ENCODE measurements at regions not wholly inside any gene's neighbourhood (a gene's known extent, or its start where the extent isn't known, plus 50 kb on each side); places are given as distances from the start of the nearest gene placed in this dataset.

DNA sequence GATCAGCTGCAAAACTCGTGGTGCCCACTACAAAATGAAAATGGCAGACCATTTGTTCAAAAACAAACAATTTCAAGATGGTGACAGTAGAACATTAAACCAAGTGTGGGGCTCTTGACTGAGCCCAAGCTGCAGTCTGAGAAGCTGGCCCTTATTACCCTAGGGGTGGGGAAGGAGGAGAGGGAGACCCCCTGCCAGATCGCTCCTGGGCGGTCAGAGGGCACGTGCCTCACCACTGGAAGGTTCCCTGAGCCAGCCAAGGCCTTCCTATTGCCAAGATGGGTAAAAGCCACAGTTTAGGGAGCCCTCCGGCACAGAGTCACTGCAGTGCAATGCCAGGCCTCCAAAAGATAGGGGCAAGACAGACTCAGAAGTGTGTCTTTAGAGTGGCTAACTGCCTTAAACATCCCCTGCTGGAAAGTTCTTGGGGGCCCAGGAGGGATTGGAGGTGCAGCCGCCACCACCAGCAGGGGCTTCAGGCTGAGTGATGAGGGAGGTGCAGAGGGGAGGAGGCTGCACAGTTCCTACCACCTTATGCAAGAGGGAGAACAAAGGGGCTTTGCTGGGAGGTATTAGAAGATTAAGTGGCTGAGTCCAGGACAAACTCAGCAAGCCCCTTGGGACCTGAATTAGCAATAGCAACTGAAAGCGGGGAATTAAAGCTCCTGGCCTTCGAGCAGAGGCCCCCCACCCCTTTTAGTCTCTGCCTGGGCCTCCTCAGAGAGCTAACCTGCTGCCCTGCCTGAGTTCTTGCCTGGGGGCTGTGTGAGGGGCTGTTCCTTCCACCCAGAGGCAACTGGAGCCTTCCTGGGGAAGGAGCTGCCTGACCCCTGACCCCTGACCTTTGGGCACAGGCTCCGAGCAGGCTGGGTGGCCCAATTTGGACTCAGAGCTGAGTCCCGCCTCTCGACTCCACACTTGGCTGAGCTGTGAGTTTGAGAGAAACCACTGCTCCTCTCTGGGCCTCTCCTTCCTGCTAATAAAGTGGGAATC lies 88.4 kb downstream of the VEGFA start:
- Histone ChIP-seq H3K79me1 (ENCODE audit: low read depth, low read length) (no peaks in the 10 kb centered on the region), H3K4ac (ENCODE audit: low read length) (no peak overlapping the region), H3K23ac (ENCODE audit: low read depth, low read length, poor library complexity) (no peak overlapping the region), H3K27me3 (ENCODE audit: control insufficient read depth in 3 of 3, insufficient read depth in 3 of 3, low read depth in 1 of 3, low read length in 3 of 3) (peaks cover 0 to 26% (median 0%) of the 10 kb centered on the region in 3 experiments), H2BK15ac (ENCODE audit: low read length) (peak overlapping the region; percentile 11), H3K4me1 (ENCODE audit: control insufficient read depth in 2 of 2, insufficient read depth in 1 of 2, low read depth in 1 of 2, low read length in 2 of 2) (peaks cover 3 to 28% of the 10 kb centered on the region in 2 donors), H3K18ac (ENCODE audit: low read length) (peak overlapping the region; percentile 76), H3K9me3 (replicated peaks in 1 of 2; ENCODE audit: control insufficient read depth in 2 of 2, insufficient read depth in 1 of 2, low read depth in 1 of 2, low read length in 2 of 2) (peaks cover 0 to 2% of the 10 kb centered on the region in 2 donors), H2BK120ac (ENCODE audit: low read depth, low read length) (no peak overlapping the region), H3K27ac (replicated peaks; ENCODE audit: low read length) (peak overlapping the region; percentile 69), H3K4me2 (ENCODE audit: insufficient read depth, low read length, poor library complexity, severe bottlenecking) (no peak overlapping the region), H4K91ac (ENCODE audit: low read depth, low read length, poor library complexity) (no peak overlapping the region), H2AK5ac (ENCODE audit: low read depth, low read length) (peak overlapping the region; percentile 30), H2AFZ (ENCODE audit: low read length) (no peak overlapping the region), H2BK5ac (ENCODE audit: low read length) (no peak overlapping the region), H3K14ac (ENCODE audit: low read length) (no peak overlapping the region), H2BK12ac (ENCODE audit: low read length) (no peak overlapping the region), H4K8ac (ENCODE audit: low read depth, low read length) (no peak overlapping the region), H3K36me3 (replicated peaks in 1 of 2; ENCODE audit: control insufficient read depth in 2 of 2, insufficient read depth in 2 of 2, low read length in 2 of 2) (no peaks in the 10 kb centered on the region), H3K9ac (ENCODE audit: low read depth, low read length, poor library complexity) (no peak overlapping the region), H3K4me3 (ENCODE audit: low read length in 2 of 2) (no peak overlapping the region)
- DNase-seq (ENCODE audit: low spot score), result peak; percentile 74
- no CpG with 5 or more reads among the region's 11 CpGs for WGBS, 2 donors (ENCODE audit: extremely low coverage in 2 of 2, insufficient read length in 2 of 2, insufficient replicate concordance in 1 of 2)

DNA sequence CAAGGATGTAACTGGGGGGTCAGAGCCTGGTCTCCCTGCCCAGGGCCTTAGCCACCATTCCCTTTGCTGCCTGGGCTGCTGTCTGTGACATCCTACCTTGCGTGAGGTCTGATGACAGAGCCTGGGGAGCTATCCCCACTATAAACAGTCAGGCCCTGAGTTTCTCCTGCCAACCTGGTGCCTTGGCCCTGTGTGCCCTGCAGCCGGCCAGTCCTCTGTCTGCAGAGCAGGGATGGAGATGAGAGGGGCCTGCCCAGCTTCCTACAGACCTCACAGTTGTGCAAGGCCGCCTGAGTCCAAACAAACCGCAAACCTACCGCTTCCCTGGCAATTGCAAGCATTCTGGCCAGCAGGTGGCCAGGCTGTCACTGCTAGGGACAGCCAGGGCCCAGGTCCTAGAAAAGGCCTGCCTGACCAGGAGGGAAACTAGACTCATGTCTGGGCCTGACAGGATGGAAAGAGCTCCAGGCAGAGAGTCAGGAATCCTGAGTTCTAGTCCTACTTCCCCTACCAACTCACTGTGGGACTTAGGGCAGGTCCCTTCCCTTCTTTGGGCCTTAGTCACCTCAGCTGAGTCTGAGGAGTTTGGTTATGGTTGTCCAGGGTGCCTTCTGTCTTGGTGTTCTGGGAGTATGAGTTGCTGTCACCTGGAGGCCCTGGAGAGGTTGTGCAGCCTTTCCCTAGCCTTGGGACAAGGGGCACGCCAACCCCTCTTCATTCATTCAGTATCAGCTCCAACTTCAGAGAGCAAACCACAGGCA lies 86.2 kb downstream of the VEGFA start:
- Histone ChIP-seq H2AK5ac (ENCODE audit: low read depth, low read length) (peak overlapping the region; percentile 20), H3K27me3 (ENCODE audit: control insufficient read depth in 3 of 3, insufficient read depth in 3 of 3, low read depth in 1 of 3, low read length in 3 of 3) (peaks cover 0 to 39% (median 0%) of the 10 kb centered on the region in 3 experiments), H3K79me1 (ENCODE audit: low read depth, low read length) (no peaks in the 10 kb centered on the region), H3K4me1 (ENCODE audit: control insufficient read depth in 2 of 2, insufficient read depth in 1 of 2, low read depth in 1 of 2, low read length in 2 of 2) (peaks cover 3 to 27% of the 10 kb centered on the region in 2 donors), H2BK12ac (ENCODE audit: low read length) (peak overlapping the region; percentile 63), H3K9ac (ENCODE audit: low read depth, low read length, poor library complexity) (no peak overlapping the region), H3K27ac (replicated peaks; ENCODE audit: low read length) (no peak overlapping the region), H4K91ac (ENCODE audit: low read depth, low read length, poor library complexity) (no peak overlapping the region), H3K36me3 (replicated peaks in 1 of 2; ENCODE audit: control insufficient read depth in 2 of 2, insufficient read depth in 2 of 2, low read length in 2 of 2) (no peaks in the 10 kb centered on the region), H3K18ac (ENCODE audit: low read length) (peak overlapping the region; percentile 58), H3K14ac (ENCODE audit: low read length) (no peak overlapping the region), H2BK15ac (ENCODE audit: low read length) (peak overlapping the region; percentile 40), H3K9me3 (replicated peaks in 1 of 2; ENCODE audit: control insufficient read depth in 2 of 2, insufficient read depth in 1 of 2, low read depth in 1 of 2, low read length in 2 of 2) (peaks cover 0 to 1% of the 10 kb centered on the region in 2 donors), H3K23ac (ENCODE audit: low read depth, low read length, poor library complexity) (no peak overlapping the region), H2AFZ (ENCODE audit: low read length) (no peak overlapping the region), H3K4me3 (ENCODE audit: low read length in 2 of 2) (no peak overlapping the region), H4K8ac (ENCODE audit: low read depth, low read length) (no peak overlapping the region), H3K4ac (ENCODE audit: low read length) (no peak overlapping the region), H2BK120ac (ENCODE audit: low read depth, low read length) (no peak overlapping the region), H2BK5ac (ENCODE audit: low read length) (no peak overlapping the region), H3K4me2 (ENCODE audit: insufficient read depth, low read length, poor library complexity, severe bottlenecking) (no peak overlapping the region)
- no peak for DNase-seq (ENCODE audit: low spot score)
- WGBS, 2 donors (ENCODE audit: extremely low coverage in 2 of 2, insufficient read length in 2 of 2, insufficient replicate concordance in 1 of 2), result no CpG with 5 or more reads among the region's 6 CpGs

DNA sequence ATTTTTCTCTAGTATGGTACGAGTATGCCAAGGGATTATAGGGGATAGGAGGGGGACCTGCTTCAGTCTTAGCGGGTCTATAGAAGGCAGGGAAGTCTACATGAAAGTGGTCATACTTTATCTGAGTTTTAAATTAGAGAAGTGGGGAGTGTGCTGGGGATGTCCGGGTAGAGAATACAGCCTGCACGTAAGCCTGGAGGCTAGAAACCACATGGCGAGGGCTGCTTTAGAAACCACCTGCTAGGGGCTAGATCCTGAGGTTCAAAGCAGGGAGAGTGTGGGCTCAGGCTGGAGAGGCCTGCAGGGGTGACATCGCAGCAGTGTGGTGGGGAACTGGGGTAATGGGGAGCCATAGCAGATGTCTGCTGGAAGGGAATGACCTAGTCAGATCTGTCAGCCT lies 85.2 kb downstream of the VEGFA start:
- H2BK120ac ChIP-seq (ENCODE audit: low read depth, low read length), result no peak overlapping the region

More for the DNA sequence above, 85.2 kb downstream of the VEGFA start:
- Histone ChIP-seq H4K8ac (ENCODE audit: low read depth, low read length) (no peak overlapping the region), H3K4me2 (ENCODE audit: insufficient read depth, low read length, poor library complexity, severe bottlenecking) (no peak overlapping the region), H3K27me3 (ENCODE audit: control insufficient read depth in 3 of 3, insufficient read depth in 3 of 3, low read depth in 1 of 3, low read length in 3 of 3) (peaks cover 0 to 38% (median 0%) of the 10 kb centered on the region in 3 experiments), H3K9me3 (replicated peaks in 1 of 2; ENCODE audit: control insufficient read depth in 2 of 2, insufficient read depth in 1 of 2, low read depth in 1 of 2, low read length in 2 of 2) (no peaks in the 10 kb centered on the region), H3K79me1 (ENCODE audit: low read depth, low read length) (no peaks in the 10 kb centered on the region), H3K36me3 (replicated peaks in 1 of 2; ENCODE audit: control insufficient read depth in 2 of 2, insufficient read depth in 2 of 2, low read length in 2 of 2) (no peaks in the 10 kb centered on the region), H2AK5ac (ENCODE audit: low read depth, low read length) (peak overlapping the region; percentile 29), H3K4ac (ENCODE audit: low read length) (no peak overlapping the region), H3K4me3 (ENCODE audit: low read length in 2 of 2) (no peak overlapping the region), H3K18ac (ENCODE audit: low read length) (peak overlapping the region; percentile 5), H3K4me1 (ENCODE audit: control insufficient read depth in 2 of 2, insufficient read depth in 1 of 2, low read depth in 1 of 2, low read length in 2 of 2) (peaks cover 3 to 28% of the 10 kb centered on the region in 2 donors), H3K9ac (ENCODE audit: low read depth, low read length, poor library complexity) (no peak overlapping the region), H3K23ac (ENCODE audit: low read depth, low read length, poor library complexity) (no peak overlapping the region), H2BK12ac (ENCODE audit: low read length) (peak overlapping the region; percentile 42), H3K27ac (replicated peaks; ENCODE audit: low read length) (no peak overlapping the region), H4K91ac (ENCODE audit: low read depth, low read length, poor library complexity) (no peak overlapping the region), H3K14ac (ENCODE audit: low read length) (no peak overlapping the region), H2BK5ac (ENCODE audit: low read length) (no peak overlapping the region), H2AFZ (ENCODE audit: low read length) (no peak overlapping the region), H2BK15ac (ENCODE audit: low read length) (peak overlapping the region; percentile 18)
- DNase-seq (ENCODE audit: low spot score), result no peak
- no CpG with 5 or more reads among the region's 6 CpGs for WGBS, 2 donors (ENCODE audit: extremely low coverage in 2 of 2, insufficient read length in 2 of 2, insufficient replicate concordance in 1 of 2)

Data from neuronal stem cell (in vitro differentiated cells).